Erythroblast (primary cell): ENCODE measurements at regions not wholly inside any gene's neighbourhood (a gene's known extent, or its start where the extent isn't known, plus 50 kb on each side); places are given as distances from the start of the nearest gene placed in this dataset.

Experiments
- GATA1 ChIP-seq: IDR thresholded peaks from 2 replicates; pipeline ENCODE4 v1.6.1; 2011; ENCODE audit warnings: low read depth, mild to moderate bottlenecking, control low read depth, low read length, moderate library complexity
- POLR2A ChIP-seq: IDR thresholded peaks from 2 replicates; pipeline ENCODE4 v1.6.1; 2011; ENCODE audit warnings: mild to moderate bottlenecking, low read length

GRCh38 chr10:105963334-105963884, 1201.1 kb downstream of the SORCS1 start:
- TF ChIP-seq POLR2A (no peak), GATA1 (no peak)
